Activated T-cell treated with anti-CD3 and anti-CD28 coated beads for 24 hours (primary cell): ENCODE measurements at regions not wholly inside any gene's neighbourhood (a gene's known extent, or its start where the extent isn't known, plus 50 kb on each side); places are given as distances from the start of the nearest gene placed in this dataset.
"Not testable (repeated sequence)": the region's sequence is repeated elsewhere in the genome, so short reads cannot be mapped to it uniquely, and the experiment has no call there.

Experiments used
- DNase-seq: peaks from one replicate; pipeline ENCODE4 v3.0.0-alpha.2; 2020; ENCODE audit warnings: low read depth

- DNase-seq, result not testable (repeated sequence)
These were observed 752.7 kb downstream of the GALC start for GRCh38 chr14:87240319-87240718.

- no peak for DNase-seq
These were observed 759.1 kb downstream of the GALC start for GRCh38 chr14:87233806-87234384.

GRCh38 chr14:87233266-87233665, 759.7 kb downstream of the GALC start:
- DNase-seq, result no peak

DNA sequence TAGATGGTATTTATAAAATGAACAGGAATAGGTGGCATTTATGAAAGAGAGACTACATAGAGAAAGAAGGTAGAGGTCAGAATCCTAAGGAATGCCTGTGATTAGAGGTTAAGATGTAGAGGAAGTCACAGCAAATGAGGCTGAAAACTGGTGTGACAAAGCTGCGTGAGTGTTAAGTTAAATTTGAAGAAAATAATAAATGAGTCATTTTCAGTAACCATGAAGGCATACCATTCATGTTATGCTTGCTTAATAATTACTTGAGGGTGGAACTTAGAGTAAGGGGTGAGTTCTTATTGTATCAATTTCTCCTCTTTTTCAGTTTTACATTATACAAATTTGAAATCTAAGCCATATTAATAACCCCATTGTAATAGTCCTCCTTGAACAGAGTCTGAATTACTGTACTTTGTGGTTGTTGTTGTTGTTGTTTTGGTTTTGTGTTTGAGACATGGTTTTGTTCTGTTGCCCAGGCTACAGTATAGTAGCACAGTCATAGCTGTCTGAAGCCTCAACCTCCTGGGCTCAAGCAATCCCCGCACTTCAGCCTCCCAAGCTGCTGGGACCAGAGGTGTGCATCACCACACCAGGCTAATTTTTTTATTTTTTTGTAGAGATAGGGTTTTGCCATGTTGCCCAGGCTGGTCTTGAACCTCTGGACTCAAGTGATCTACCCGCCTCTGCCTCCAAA, 761.5 kb downstream of the GALC start:
- DNase-seq, result no peak

DNA sequence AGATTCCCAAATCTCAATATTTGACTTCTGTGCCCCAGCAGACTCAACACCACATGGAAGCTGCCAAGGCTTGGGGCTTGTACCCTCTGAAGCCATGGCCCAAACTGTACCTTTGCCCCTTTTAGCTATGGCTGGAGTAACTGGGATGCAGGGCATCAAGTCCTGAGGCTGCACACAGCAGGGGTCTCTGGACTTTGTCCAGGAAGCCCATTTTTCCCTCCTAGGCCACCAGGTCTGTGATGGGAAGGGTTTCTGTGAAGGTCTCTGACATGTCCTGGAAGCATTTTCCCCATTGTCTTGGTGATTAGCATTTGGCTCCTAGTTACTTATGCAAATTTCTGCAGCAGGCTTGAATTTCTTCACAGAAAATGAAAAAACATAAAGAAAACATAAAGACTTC, 762.3 kb downstream of the GALC start:
- DNase-seq, result no peak

GRCh38 chr14:87229131-87229530, 763.9 kb downstream of the GALC start:
- DNase-seq, result no peak

- DNase-seq, result no peak
These were observed 776.0 kb downstream of the GALC start for GRCh38 chr14:87217023-87217422.

GRCh38 chr14:87214558-87214957, 778.4 kb downstream of the GALC start:
- no peak for DNase-seq

DNA sequence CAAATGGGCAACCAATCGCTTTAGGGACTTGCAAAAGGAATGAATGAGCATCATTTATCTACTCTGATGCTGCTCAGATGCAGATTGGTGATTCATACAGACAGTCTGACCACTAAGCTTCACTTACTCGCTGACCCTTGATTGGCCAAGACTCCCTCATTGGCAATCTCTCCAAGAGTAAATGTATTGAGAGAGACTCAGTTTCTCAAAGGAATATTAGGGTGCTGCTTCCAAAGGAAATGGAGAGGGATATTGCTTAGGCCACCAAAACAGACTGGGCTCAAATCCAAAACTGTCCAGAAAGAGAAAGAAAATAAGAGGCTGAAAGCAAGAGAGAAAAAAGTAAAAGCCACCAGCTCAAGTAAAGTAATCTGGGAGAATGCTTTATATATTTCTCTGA, 785.2 kb downstream of the GALC start:
- DNase-seq, result no peak

- no peak for DNase-seq
These were observed 787.2 kb downstream of the GALC start for GRCh38 chr14:87205811-87206210.

DNA sequence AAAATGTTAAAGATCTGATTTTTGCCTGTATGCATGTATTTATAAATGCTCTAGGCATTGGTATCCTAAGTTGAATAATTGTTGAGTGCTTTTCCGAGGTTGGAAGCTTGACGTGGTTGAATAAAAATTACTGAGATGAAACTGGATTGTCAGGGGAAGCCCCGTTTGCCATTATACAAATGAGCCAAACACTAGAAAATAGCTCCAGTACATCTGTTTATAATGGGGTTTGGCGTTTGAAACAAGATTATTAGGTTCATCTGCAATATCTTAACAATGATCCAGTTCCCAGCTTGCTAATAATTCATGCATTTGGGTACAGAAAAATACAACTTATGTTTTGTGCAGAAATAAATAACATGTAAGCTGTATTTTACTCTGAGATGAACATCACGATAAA, 789.6 kb downstream of the GALC start:
- no peak for DNase-seq

- DNase-seq, result no peak
These were observed 793.6 kb downstream of the GALC start for GRCh38 chr14:87199381-87199780.

DNA sequence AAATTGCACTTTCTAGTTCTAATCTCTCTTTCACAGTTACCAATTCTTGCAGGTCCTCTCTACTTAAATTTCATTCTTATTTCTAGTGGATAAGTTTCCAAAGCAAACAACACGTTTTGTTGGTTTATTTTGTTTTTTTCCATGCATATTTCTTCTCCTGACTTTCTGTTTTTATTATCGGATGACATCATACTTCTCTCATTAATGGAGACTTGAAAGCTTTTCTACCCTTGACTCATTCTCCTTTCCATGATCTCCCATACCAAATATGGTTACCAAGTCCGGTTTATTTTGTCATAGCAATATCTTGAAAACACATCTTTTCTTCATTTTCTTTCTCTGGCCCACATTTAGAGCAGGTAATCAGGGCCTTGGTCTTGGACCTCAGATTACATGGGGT, 796.5 kb downstream of the GALC start:
- DNase-seq, result no peak

DNA sequence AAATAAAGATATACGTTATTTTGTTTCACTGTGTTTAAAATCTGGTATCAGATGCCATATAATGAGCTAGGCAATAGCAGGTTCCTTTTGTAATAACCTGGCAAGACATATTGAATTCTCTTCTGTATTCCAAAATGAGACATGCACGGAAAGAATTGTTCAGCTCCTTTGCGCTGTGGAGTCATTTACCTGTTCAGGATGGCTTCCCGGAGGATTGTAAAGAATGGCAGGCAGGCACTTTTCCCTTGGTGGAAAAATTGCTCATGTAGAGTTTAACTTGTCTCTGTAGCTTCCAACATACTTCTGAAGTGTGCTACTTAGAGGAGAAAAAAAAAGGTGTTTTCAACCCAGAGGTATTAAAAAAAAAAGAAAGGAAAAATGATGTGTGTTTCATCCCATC, 805.2 kb downstream of the GALC start:
- DNase-seq, result no peak

DNA sequence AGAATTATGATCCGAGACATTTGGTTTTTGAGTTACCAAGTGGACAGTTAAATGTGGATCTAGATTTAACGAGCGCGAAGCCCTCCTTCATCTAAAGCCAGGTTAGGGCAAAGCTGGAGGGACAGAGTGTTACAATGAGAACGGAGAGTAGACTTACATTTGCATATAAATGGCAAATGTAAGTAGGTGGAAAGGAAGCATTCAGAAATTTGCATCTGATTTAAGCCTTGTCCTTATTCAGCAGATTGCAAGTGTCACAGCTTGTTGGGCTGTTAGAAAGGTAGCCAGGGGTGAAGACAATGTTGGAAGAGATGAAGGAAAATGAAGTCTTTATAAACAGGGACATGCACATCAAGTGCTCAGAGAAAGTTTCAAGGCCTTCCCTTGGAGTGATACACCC, 806.2 kb downstream of the GALC start:
- DNase-seq, result no peak

GRCh38 chr14:87185961-87186560, 806.9 kb downstream of the GALC start:
- no peak for DNase-seq

GRCh38 chr14:87184180-87184579, 808.8 kb downstream of the GALC start:
- no peak for DNase-seq

GRCh38 chr14:87181288-87181687, 811.7 kb downstream of the GALC start:
- DNase-seq, result no peak

GRCh38 chr14:87179936-87180335, 813.0 kb downstream of the GALC start:
- no peak for DNase-seq

GRCh38 chr14:87178277-87178676, 814.7 kb downstream of the GALC start:
- DNase-seq, result no peak

DNA sequence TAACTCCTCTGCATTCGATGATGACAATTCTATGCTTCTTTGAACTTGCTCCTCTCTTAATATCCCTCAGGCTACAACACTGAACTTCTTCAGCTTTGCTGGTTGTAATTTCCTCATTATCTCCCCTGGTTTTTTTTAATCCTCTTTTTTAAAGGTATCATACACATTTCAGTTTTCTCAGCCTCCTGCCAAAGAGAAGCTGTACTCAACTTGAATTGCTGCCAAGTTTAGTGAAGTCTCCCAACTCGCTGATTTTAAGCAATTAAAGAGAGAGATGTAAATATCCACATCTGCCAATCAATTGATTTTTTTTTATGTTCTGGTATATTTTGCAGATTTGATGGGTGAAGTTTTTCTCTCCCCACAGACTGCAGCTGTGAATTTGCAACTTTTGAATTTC, 817.8 kb downstream of the GALC start:
- DNase-seq, result no peak

GRCh38 chr14:87171141-87171540, 821.8 kb downstream of the GALC start:
- no peak for DNase-seq

DNA sequence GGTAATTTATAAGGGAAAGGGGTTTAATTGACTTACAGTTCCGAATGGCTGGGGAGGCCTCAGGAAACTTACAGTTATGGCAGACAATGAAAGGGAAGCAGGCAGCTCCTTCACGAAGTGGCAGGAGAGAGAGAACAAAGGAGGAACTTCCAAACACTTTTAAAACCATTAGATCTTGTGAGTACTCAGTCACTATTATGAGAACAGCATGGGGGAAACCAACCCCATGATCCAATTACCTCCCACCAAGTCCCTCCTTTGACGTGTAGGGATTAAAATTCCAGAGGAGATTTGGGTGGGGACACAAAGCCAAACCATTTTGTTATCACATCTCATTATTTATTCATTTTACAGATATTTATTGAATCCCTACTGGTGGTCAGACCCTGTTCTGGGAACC, 822.8 kb downstream of the GALC start:
- DNase-seq, result no peak

DNA sequence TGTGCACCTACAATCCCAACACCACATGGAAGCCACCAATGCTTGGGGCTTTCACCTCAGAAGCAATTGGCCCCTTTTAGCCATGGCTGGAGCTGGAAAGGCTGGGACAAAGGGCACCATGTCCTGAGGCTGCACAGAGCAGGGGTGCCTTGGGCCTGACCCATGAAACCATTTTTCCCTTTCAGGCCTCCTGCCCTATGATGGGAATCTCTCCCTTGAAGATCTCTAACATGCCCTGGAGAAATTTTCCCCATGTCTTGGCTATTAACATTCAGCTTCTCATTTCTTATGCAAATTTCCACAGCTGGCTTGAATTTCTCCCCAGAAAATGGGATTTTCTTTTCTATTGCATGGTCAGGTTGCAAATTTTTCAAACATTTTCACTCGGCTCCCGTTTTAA, 823.6 kb downstream of the GALC start:
- DNase-seq, result no peak
